H9 (cell line): ENCODE measurements at regions not wholly inside any gene's neighbourhood (a gene's known extent, or its start where the extent isn't known, plus 50 kb on each side); places are given as distances from the start of the nearest gene placed in this dataset.

Source experiments
- DNase-seq: peaks from one replicate; pipeline ENCODE4 v3.0.0-alpha.2; 2017
- H2AFZ ChIP-seq: one replicate; pipeline ENCODE4 v1.6.1; 2013; ENCODE audit warnings: mild to moderate bottlenecking, low read length, control low read depth, moderate library complexity
- H2AK5ac ChIP-seq: 2 replicates; pipeline ENCODE4 v1.6.1; 2013; ENCODE audit warnings: low read length, control low read depth, mixed read lengths; ENCODE audit not compliant: insufficient read length
- H2BK120ac ChIP-seq: one replicate; pipeline ENCODE4 v1.6.1; 2013; ENCODE audit warnings: low read depth, mild to moderate bottlenecking, low read length, control low read depth, inconsistent platforms; ENCODE audit not compliant: poor library complexity, severe bottlenecking
- H2BK12ac ChIP-seq: 2 replicates; pipeline ENCODE4 v1.6.1; 2013; ENCODE audit warnings: low read length, control low read depth, mixed read lengths, low read depth; ENCODE audit not compliant: insufficient read length
- H2BK15ac ChIP-seq: 2 replicates; pipeline ENCODE4 v1.6.1; 2013; ENCODE audit warnings: low read depth, low read length, control low read depth
- H2BK20ac ChIP-seq: one replicate; pipeline ENCODE4 v1.6.1; 2013; ENCODE audit warnings: low read depth, mild to moderate bottlenecking, low read length, control low read depth, inconsistent platforms; ENCODE audit not compliant: poor library complexity, severe bottlenecking
- H2BK5ac ChIP-seq: 2 replicates; pipeline ENCODE4 v1.6.1; 2013; ENCODE audit warnings: low read length, control low read depth, mixed read lengths; ENCODE audit not compliant: insufficient read length
- H3K14ac ChIP-seq: 2 replicates; pipeline ENCODE4 v1.6.1; 2013; ENCODE audit warnings: low read length, control low read depth; ENCODE audit not compliant: insufficient read depth
- H3K18ac ChIP-seq: 2 replicates; pipeline ENCODE4 v1.6.1; 2013; ENCODE audit warnings: low read depth, mild to moderate bottlenecking, mixed read lengths, low read length, control low read depth; ENCODE audit not compliant: insufficient read length
- H3K23ac ChIP-seq: 2 replicates; pipeline ENCODE4 v1.6.1; 2013; ENCODE audit warnings: low read length, control low read depth, mixed read lengths, low read depth; ENCODE audit not compliant: insufficient read length
- H3K23me2 ChIP-seq: 2 replicates; pipeline ENCODE4 v1.6.1; 2013; ENCODE audit warnings: low read depth, mild to moderate bottlenecking, mixed read lengths, low read length, control low read depth; ENCODE audit not compliant: insufficient read length, poor library complexity, severe bottlenecking
- H3K27ac ChIP-seq: 2 replicates; pipeline ENCODE4 v1.5.1; 2013; ENCODE audit warnings: low read length, control low read depth, mixed read lengths, low read depth; ENCODE audit not compliant: insufficient read length
- H3K27me3 ChIP-seq: 2 replicates; pipeline ENCODE4 v1.6.1; 2013; ENCODE audit warnings: low read length, control low read depth, inconsistent platforms; ENCODE audit not compliant: insufficient read depth
- H3K4ac ChIP-seq: 2 replicates; pipeline ENCODE4 v1.6.1; 2013; ENCODE audit warnings: low read depth, mild to moderate bottlenecking, control low read depth, inconsistent platforms, low read length, moderate library complexity
- H3K4me1 ChIP-seq: 2 replicates; pipeline ENCODE4 v1.6.1; 2013; ENCODE audit warnings: low read length, control low read depth, inconsistent platforms; ENCODE audit not compliant: insufficient read depth
- H3K4me2 ChIP-seq: 2 replicates; pipeline ENCODE4 v1.6.1; 2013; ENCODE audit warnings: low read length, control low read depth, mixed read lengths; ENCODE audit not compliant: insufficient read length, insufficient read depth
- H3K56ac ChIP-seq: 2 replicates; pipeline ENCODE4 v1.6.1; 2013; ENCODE audit warnings: low read depth, mild to moderate bottlenecking, mixed read lengths, low read length, control low read depth; ENCODE audit not compliant: insufficient read length
- H3K79me1 ChIP-seq: 2 replicates; pipeline ENCODE4 v1.6.1; 2013; ENCODE audit warnings: low read depth, mild to moderate bottlenecking, moderate library complexity, low read length, control low read depth, inconsistent platforms; ENCODE audit not compliant: insufficient read depth, poor library complexity, severe bottlenecking
- H3K79me2 ChIP-seq: 2 replicates; pipeline ENCODE4 v1.6.1; 2013; ENCODE audit warnings: low read length, control low read depth, inconsistent platforms; ENCODE audit not compliant: insufficient read depth
- H3K9ac ChIP-seq: 2 replicates; pipeline ENCODE4 v1.6.1; 2013; ENCODE audit warnings: low read length, control low read depth, mixed read lengths; ENCODE audit not compliant: insufficient read length; ENCODE audit errors: extremely low read depth
- H3K9me3 ChIP-seq: one replicate; pipeline ENCODE4 v1.6.1; 2013; ENCODE audit warnings: low read depth, low read length, inconsistent platforms; ENCODE audit not compliant: control insufficient read depth
- H3T11ph ChIP-seq: one replicate; pipeline ENCODE4 v1.6.1; 2013; ENCODE audit warnings: mild to moderate bottlenecking, low read length, control low read depth, inconsistent platforms
- H4K20me1 ChIP-seq: one replicate; pipeline ENCODE4 v1.6.1; 2013; ENCODE audit not compliant: control insufficient read depth, insufficient read length, insufficient read depth
- H4K5ac ChIP-seq: 2 replicates; pipeline ENCODE4 v1.6.1; 2013; ENCODE audit warnings: low read depth, mild to moderate bottlenecking, mixed read lengths, low read length, control low read depth; ENCODE audit not compliant: insufficient read length
- H4K8ac ChIP-seq: replicated peaks from 2 replicates; pipeline ENCODE4 v1.6.1; 2013; ENCODE audit warnings: low read length, control low read depth, mixed read lengths, low read depth; ENCODE audit not compliant: insufficient read length
- H4K91ac ChIP-seq: 2 replicates; pipeline ENCODE4 v1.6.1; 2013; ENCODE audit warnings: low read depth, mild to moderate bottlenecking, moderate library complexity, mixed read lengths, low read length, control low read depth; ENCODE audit not compliant: insufficient read length
- H3K27ac Mint-ChIP-seq, 3 experiments: 2 replicates in 2 of 3; 3 replicates in 1 of 3; pipeline ENCODE4 v1.8.0; 2020 to 2021; ENCODE audit warnings: mixed read lengths in 3 of 3, mild to moderate bottlenecking in 1 of 3, moderate library complexity in 1 of 3
- H3K27me3 Mint-ChIP-seq: 2 replicates; pipeline ENCODE4 v1.8.0; 2021; ENCODE audit warnings: low read depth, mild to moderate bottlenecking, moderate library complexity, mixed read lengths
- H3K36me3 Mint-ChIP-seq, 3 experiments: 2 replicates in 2 of 3; 3 replicates in 1 of 3; pipeline ENCODE4 v1.8.0; 2020 to 2021; ENCODE audit warnings: low read depth in 3 of 3, mixed read lengths in 3 of 3; ENCODE audit not compliant: insufficient read depth in 1 of 3
- H3K4me1 Mint-ChIP-seq, 2 experiments: 2 replicates each; pipeline ENCODE4 v1.8.0; 2020; ENCODE audit warnings: mixed read lengths in 2 of 2
- H3K4me3 Mint-ChIP-seq, 2 experiments: 2 replicates in 1 of 2; 3 replicates in 1 of 2; pipeline ENCODE4 v1.8.0; 2020 to 2021; ENCODE audit warnings: mild to moderate bottlenecking in 2 of 2, mixed read lengths in 2 of 2, moderate library complexity in 1 of 2
- H3K9me3 Mint-ChIP-seq, 2 experiments: 2 replicates in 1 of 2; 3 replicates in 1 of 2; pipeline ENCODE4 v1.8.0; 2020; ENCODE audit warnings: mild to moderate bottlenecking in 2 of 2, mixed read lengths in 2 of 2, moderate library complexity in 1 of 2
- CTCF ChIP-seq: fragments of 200-600 bp; sonication (generic); conservative IDR thresholded peaks from 3 replicates; pipeline ENCODE4 v1.8.0; 2021; ENCODE audit warnings: antibody characterized with exemption, mild to moderate bottlenecking
- WGBS: extraction: QIAGEN DNeasy Blood & Tissue Kit; methylation state at CpG from one replicate; pipeline ENCODE4 v1.1.7; 2013; ENCODE audit warnings: missing lambda C conversion rate, low lambda C conversion rate, mixed read lengths; ENCODE audit not compliant: insufficient read length; ENCODE audit errors: extremely low coverage; 5-methylcytosine and 5-hydroxymethylcytosine counted together

DNA sequence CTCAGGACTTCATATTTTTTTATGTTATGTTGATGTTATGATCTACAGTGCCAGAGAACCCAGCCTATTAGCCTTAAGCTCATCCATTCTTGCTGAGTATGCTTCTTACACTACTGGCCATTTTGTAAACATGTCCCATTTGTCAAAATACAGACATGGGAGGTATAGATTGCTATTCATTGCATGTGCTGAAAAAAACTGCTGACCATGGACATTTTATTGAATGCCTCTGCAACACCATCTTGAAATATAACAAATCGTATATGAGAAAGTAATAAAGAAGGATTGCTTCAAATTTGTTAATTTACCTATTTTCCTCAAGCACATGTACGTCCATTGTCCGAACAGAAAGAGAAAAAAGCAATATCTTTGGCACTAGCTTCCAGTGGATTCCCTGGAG, 91.5 kb upstream of the FAM47A start:
- H3K4ac ChIP-seq, result no peak overlapping the region
- H2BK20ac ChIP-seq, result no peak overlapping the region
- H2BK120ac ChIP-seq, result no peak overlapping the region
- Mint-ChIP-seq H3K27ac (no peak overlapping the region), H3K4me1 (no peaks in the 10 kb centered on the region), H3K27me3 (no peaks in the 10 kb centered on the region), H3K9me3 (peaks cover 20 to 53% of the 10 kb centered on the region in 2 experiments), H3K4me3 (no peak overlapping the region), H3K36me3 (peaks cover 3 to 16% (median 7%) of the 10 kb centered on the region in 3 experiments; a peak in 6 of 7 replicates)
- H3K18ac ChIP-seq, result no peak overlapping the region
- no CpG with 5 or more reads among the region's 3 CpGs for WGBS
- H2BK15ac ChIP-seq, result no peak overlapping the region
- no peak overlapping the region for H2AK5ac ChIP-seq
- H3K23ac ChIP-seq, result no peak overlapping the region
- H3K9ac ChIP-seq, result no peak overlapping the region
- H3K79me2 ChIP-seq, result no peaks in the 10 kb centered on the region
- H2BK12ac ChIP-seq, result no peak overlapping the region
- H3K56ac ChIP-seq, result no peak overlapping the region
- H2AFZ ChIP-seq, result no peak overlapping the region
- TF ChIP-seq CTCF, result no peak
- H4K8ac ChIP-seq, result no peak overlapping the region
- H3K9me3 ChIP-seq, result no peaks in the 10 kb centered on the region
- no peaks in the 10 kb centered on the region for H3K27me3 ChIP-seq
- H4K20me1 ChIP-seq, result no peaks in the 10 kb centered on the region
- no peak for DNase-seq
- no peak overlapping the region for H3T11ph ChIP-seq
- H3K14ac ChIP-seq, result no peak overlapping the region
- H4K5ac ChIP-seq, result no peak overlapping the region
- H3K79me1 ChIP-seq, result no peaks in the 10 kb centered on the region
- H3K4me2 ChIP-seq, result no peak overlapping the region
- no peak overlapping the region for H4K91ac ChIP-seq
- H3K27ac ChIP-seq, result no peak overlapping the region
- H3K4me1 ChIP-seq, result no peaks in the 10 kb centered on the region
- no peak overlapping the region for H2BK5ac ChIP-seq
- no peaks in the 10 kb centered on the region for H3K23me2 ChIP-seq
